C4-2B (cell line): ENCODE measurements at regions not wholly inside any gene's neighbourhood (a gene's known extent, or its start where the extent isn't known, plus 50 kb on each side); places are given as distances from the start of the nearest gene placed in this dataset.
"Not testable (repeated sequence)": the region's sequence is repeated elsewhere in the genome, so short reads cannot be mapped to it uniquely, and the experiment has no call there.

Source experiments
- CTCF ChIP-seq: fragments of 450-650 bp; conservative IDR thresholded peaks from 2 replicates; pipeline ENCODE4 v1.5.1; 2017; ENCODE audit warnings: mild to moderate bottlenecking
- ZFX ChIP-seq: fragments of 450-650 bp; IDR thresholded peaks from 2 replicates; pipeline ENCODE4 v1.6.1; 2017

- not testable (repeated sequence) for TF ChIP-seq CTCF, ZFX
Observed at GRCh38 chr2:67166511-67166910, 230.6 kb upstream of the ETAA1 start.
